IMR-90 (cell line): ENCODE measurements at regions not wholly inside any gene's neighbourhood (a gene's known extent, or its start where the extent isn't known, plus 50 kb on each side); places are given as distances from the start of the nearest gene placed in this dataset.

ENCODE experiments used
- ATAC-seq: fragments of 200-7000 bp; cut with Tn5 transposase; 2 replicates; pipeline ENCODE4 v1.9.1; 2020; ENCODE audit warnings: low read depth, mild to moderate bottlenecking, moderate library complexity
- BruUV-seq: library from RNA; stranded (reverse); fragments of 400-500 nt; replicated peaks from 2 replicates; lab custom pipeline; 2021; lab: Mats Ljungman, UMichigan
- CTCF ChIA-PET: fragments of 300-600 bp; formaldehyde crosslinking; extraction: SDS; loops from one replicate; lab custom pipeline; 2021; ENCODE audit warnings: antibody characterized with exemption; lab: Yijun Ruan, JAX
- POLR2A ChIA-PET: fragments of 300-600 bp; sonication (Branson Sonifier 250); formaldehyde crosslinking; loops from one replicate; lab custom pipeline; 2022; ENCODE audit warnings: antibody characterized with exemption; ENCODE audit not compliant: unreplicated experiment; lab: Charles Lee
- DNase-seq: peaks from one replicate; pipeline ENCODE4 v3.0.0; 2013
- H2AFZ ChIP-seq: replicated peaks from 2 replicates; pipeline ENCODE3; 2013; ENCODE audit warnings: low read length, mild to moderate bottlenecking; ENCODE audit not compliant: poor library complexity
- H2AK5ac ChIP-seq: 2 replicates; pipeline ENCODE4 v1.6.1; 2013; ENCODE audit warnings: low read depth, low read length, inconsistent platforms
- H2AK9ac ChIP-seq: replicated peaks from 2 replicates; pipeline ENCODE3; 2013; ENCODE audit warnings: mild to moderate bottlenecking, low read depth, low read length, moderate library complexity; ENCODE audit not compliant: poor library complexity
- H2BK120ac ChIP-seq: 2 replicates; pipeline ENCODE4 v1.6.1; 2013; ENCODE audit warnings: low read depth, low read length, inconsistent platforms
- H2BK15ac ChIP-seq: 3 replicates; pipeline ENCODE4 v1.6.1; 2013; ENCODE audit warnings: low read depth, low read length, inconsistent platforms
- H2BK20ac ChIP-seq: 2 replicates; pipeline ENCODE4 v1.6.1; 2013; ENCODE audit warnings: low read depth, mild to moderate bottlenecking, inconsistent platforms, low read length, moderate library complexity
- H2BK5ac ChIP-seq: 2 replicates; pipeline ENCODE4 v1.6.1; 2013; ENCODE audit warnings: mild to moderate bottlenecking, low read depth, low read length, inconsistent platforms; ENCODE audit not compliant: poor library complexity, severe bottlenecking
- H3K14ac ChIP-seq: replicated peaks from 2 replicates; pipeline ENCODE4 v1.6.1; 2013; ENCODE audit warnings: low read depth, low read length, inconsistent platforms
- H3K18ac ChIP-seq: 2 replicates; pipeline ENCODE4 v1.6.1; 2013; ENCODE audit warnings: low read depth, low read length, control low read depth
- H3K23ac ChIP-seq: 2 replicates; pipeline ENCODE4 v1.6.1; 2013; ENCODE audit warnings: low read depth, low read length, inconsistent platforms
- H3K27ac ChIP-seq: 2 replicates; pipeline ENCODE4 v1.5.1; 2013; ENCODE audit warnings: mild to moderate bottlenecking, control low read depth, low read length; ENCODE audit not compliant: insufficient read depth
- H3K27me3 ChIP-seq: 2 replicates; pipeline ENCODE4 v1.6.1; 2013; ENCODE audit warnings: low read length; ENCODE audit not compliant: control insufficient read depth, insufficient read depth
- H3K36me3 ChIP-seq: 2 replicates; pipeline ENCODE4 v1.6.1; 2013; ENCODE audit warnings: low read length, mixed read lengths; ENCODE audit not compliant: control insufficient read depth, insufficient read depth
- H3K4ac ChIP-seq: 2 replicates; pipeline ENCODE4 v1.6.1; 2013; ENCODE audit warnings: low read depth, low read length, inconsistent platforms
- H3K4me1 ChIP-seq: 2 replicates; pipeline ENCODE4 v1.6.1; 2013; ENCODE audit warnings: low read length, mixed read lengths; ENCODE audit not compliant: control insufficient read depth, insufficient read depth
- H3K4me2 ChIP-seq: 2 replicates; pipeline ENCODE4 v1.6.1; 2013; ENCODE audit warnings: low read depth, mild to moderate bottlenecking, control low read depth, low read length, moderate library complexity
- H3K4me3 ChIP-seq: 2 replicates; pipeline ENCODE4 v1.5.1; 2013; ENCODE audit warnings: low read depth, mild to moderate bottlenecking, control low read depth, low read length, moderate library complexity; ENCODE audit not compliant: insufficient read depth
- H3K56ac ChIP-seq: 2 replicates; pipeline ENCODE4 v1.6.1; 2013; ENCODE audit warnings: low read length, inconsistent platforms; ENCODE audit not compliant: insufficient read depth; ENCODE audit errors: extremely low read depth
- H3K79me1 ChIP-seq, 2 experiments: 2 replicates each; pipeline ENCODE4 v1.6.1; 2013; ENCODE audit warnings: low read length in 2 of 2, inconsistent platforms in 1 of 2, low read depth in 1 of 2
- H3K9ac ChIP-seq: 2 replicates; pipeline ENCODE4 v1.6.1; 2013; ENCODE audit warnings: low read depth, low read length, control low read depth
- H3K9me1 ChIP-seq: 2 replicates; pipeline ENCODE4 v1.6.1; 2013; ENCODE audit warnings: low read length, inconsistent platforms; ENCODE audit not compliant: insufficient read depth
- H3K9me3 ChIP-seq: 2 replicates; pipeline ENCODE4 v1.6.1; 2013; ENCODE audit warnings: low read length; ENCODE audit not compliant: control insufficient read depth, insufficient read depth
- H4K20me1 ChIP-seq: 2 replicates; pipeline ENCODE4 v1.6.1; 2013; ENCODE audit warnings: low read length, inconsistent platforms; ENCODE audit not compliant: insufficient read depth
- H4K5ac ChIP-seq: 2 replicates; pipeline ENCODE4 v1.6.1; 2013; ENCODE audit warnings: mild to moderate bottlenecking, low read depth, low read length, control low read depth
- H4K8ac ChIP-seq, 2 experiments: 2 replicates each; pipeline ENCODE4 v1.6.1; 2013; ENCODE audit warnings: low read depth in 2 of 2, low read length in 2 of 2, control low read depth in 1 of 2, inconsistent platforms in 1 of 2
- H4K91ac ChIP-seq: 2 replicates; pipeline ENCODE4 v1.6.1; 2013; ENCODE audit warnings: low read depth, low read length, inconsistent platforms; ENCODE audit not compliant: insufficient read depth
- BHLHE40 ChIP-seq: fragments of 150-350 bp; IDR thresholded peaks from 2 replicates; pipeline ENCODE4 v1.6.1; 2016; ENCODE audit warnings: mild to moderate bottlenecking, low read depth, low read length
- CEBPB ChIP-seq: IDR thresholded peaks from 2 replicates; pipeline ENCODE4 v1.6.1; 2012; ENCODE audit warnings: low read depth, low read length, improper control_type of control experiment
- CHD1 ChIP-seq: IDR thresholded peaks from 2 replicates; pipeline ENCODE4 v1.6.1; 2012; ENCODE audit warnings: low read depth, low read length, improper control_type of control experiment
- FOS ChIP-seq: fragments of 150-350 bp; IDR thresholded peaks from 2 replicates; pipeline ENCODE4 v1.6.1; 2016; ENCODE audit warnings: low read depth, low read length
- MAFK ChIP-seq: IDR thresholded peaks from 2 replicates; pipeline ENCODE4 v1.6.1; 2012; ENCODE audit warnings: low read depth, low read length, improper control_type of control experiment
- MAZ ChIP-seq: IDR thresholded peaks from 2 replicates; pipeline ENCODE4 v1.6.1; 2012; ENCODE audit warnings: low read depth, mild to moderate bottlenecking, low read length, improper control_type of control experiment, moderate library complexity, borderline replicate concordance
- MXI1 ChIP-seq: IDR thresholded peaks from 2 replicates; pipeline ENCODE4 v1.6.1; 2012; ENCODE audit warnings: low read depth, mild to moderate bottlenecking, low read length, moderate library complexity, borderline replicate concordance
- NFE2L2 ChIP-seq: fragments of 150-350 bp; IDR thresholded peaks from 2 replicates; pipeline ENCODE4 v1.6.1; 2016; ENCODE audit warnings: low read depth, mild to moderate bottlenecking, low read length
- POLR2A ChIP-seq: IDR thresholded peaks from 2 replicates; pipeline ENCODE4 v1.6.1; 2012; ENCODE audit warnings: mild to moderate bottlenecking, low read depth, low read length
- RAD21 ChIP-seq: IDR thresholded peaks from 2 replicates; pipeline ENCODE4 v1.6.1; 2012; ENCODE audit warnings: low read length, improper control_type of control experiment
- RCOR1 ChIP-seq: IDR thresholded peaks from 2 replicates; pipeline ENCODE4 v1.6.1; 2012; ENCODE audit warnings: mild to moderate bottlenecking, low read length, improper control_type of control experiment; ENCODE audit not compliant: insufficient replicate concordance
- RFX5 ChIP-seq: IDR thresholded peaks from 2 replicates; pipeline ENCODE4 v1.8.0; 2012; ENCODE audit warnings: low read depth, mild to moderate bottlenecking, low read length, moderate library complexity
- SMC3 ChIP-seq: fragments of 150-350 bp; IDR thresholded peaks from 2 replicates; pipeline ENCODE4 v1.6.1; 2016; ENCODE audit warnings: low read depth, mild to moderate bottlenecking, antibody characterized with exemption, low read length, moderate library complexity
- WGBS, 2 experiments: methylation state at CpG; one replicate each; pipeline versions ENCODE4 v1.1.5 to v1.1.7; 2013; ENCODE audit warnings: missing lambda C conversion rate in 2 of 2; ENCODE audit not compliant: insufficient read length in 1 of 2; ENCODE audit errors: extremely low coverage in 2 of 2; 5-methylcytosine and 5-hydroxymethylcytosine counted together
- dilution Hi-C: fragments of 300-500 bp; cut with HindIII; formaldehyde crosslinking; loops from one replicate; pipeline ENCODE4 v1.14.3; 2018; ENCODE audit warnings: low sequenced_read_pairs; ENCODE audit not compliant: unreplicated experiment
- in situ Hi-C: fragments of 300-500 bp; cut with MboI; formaldehyde crosslinking; loops from 3 replicates; pipeline ENCODE4 v1.14.3; 2019; ENCODE audit warnings: low sequenced_read_pairs, inconsistent platforms, mixed read lengths
- intact Hi-C: fragments of 100-400 bp; cut with micrococcal nuclease; formaldehyde crosslinking; loops from 2 replicates; pipeline ENCODE4 v1.10.0; 2022
- TF ChIP-seq, protein P1 (sequence below): fragments of 150-350 bp; IDR thresholded peaks from 2 replicates; pipeline ENCODE4 v1.6.1; 2017; ENCODE audit warnings: mild to moderate bottlenecking, antibody characterized with exemption, low read length, low read depth
- TF ChIP-seq, protein P2 (sequence below): conservative IDR thresholded peaks from 2 replicates; pipeline ENCODE4 v1.5.1; 2012; ENCODE audit warnings: mild to moderate bottlenecking, low read depth, low read length, improper control_type of control experiment
- TF ChIP-seq, protein P3 (sequence below): fragments of 150-350 bp; IDR thresholded peaks from 2 replicates; pipeline ENCODE4 v1.6.1; 2016; ENCODE audit warnings: low read depth, mild to moderate bottlenecking, low read length, moderate library complexity, borderline replicate concordance

DNA sequence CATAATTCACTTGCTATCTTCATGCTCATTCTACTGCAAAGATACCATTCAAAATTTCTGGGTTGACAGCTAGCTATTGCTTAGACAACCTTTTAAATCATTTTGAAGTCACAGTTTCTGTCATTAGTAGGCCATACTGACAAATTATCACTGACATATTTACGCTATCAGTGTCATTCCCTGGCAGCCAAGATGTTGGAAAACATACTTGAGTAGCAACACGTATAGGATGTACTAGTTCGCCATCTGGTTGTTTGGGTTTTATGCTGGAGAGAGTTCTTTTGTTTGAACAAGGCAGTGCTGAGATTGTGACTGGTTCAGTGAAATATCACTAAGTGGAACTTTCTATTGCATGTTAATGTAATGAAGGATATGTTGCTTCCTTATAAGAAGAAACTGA, 621.9 kb downstream of the DTWD2 start:
- H3K4me3 ChIP-seq: no peak overlapping the region
- in situ Hi-C loops: no loop called here
- dilution Hi-C loops: no loop called here
- no peak overlapping the region for H2AK9ac ChIP-seq
- H3K56ac ChIP-seq: no peak overlapping the region
- H2AK5ac ChIP-seq: no peak overlapping the region
- no peak overlapping the region for H4K8ac ChIP-seq
- BruUV-seq: no TSS peak
- no peak overlapping the region for H3K18ac ChIP-seq
- H2BK15ac ChIP-seq: no peak overlapping the region
- H3K9me1 ChIP-seq: no peaks in the 10 kb centered on the region
- no peak overlapping the region for H3K23ac ChIP-seq
- ATAC-seq (no peak), DNase-seq (no peak)
- POLR2A ChIA-PET: no interaction called here
- no peaks in the 10 kb centered on the region for H3K27me3 ChIP-seq
- no peaks in the 10 kb centered on the region; the same call in 1 of the 2 replicates for H3K9me3 ChIP-seq
- no peak overlapping the region for H4K91ac ChIP-seq
- no peak overlapping the region for H2AFZ ChIP-seq
- H2BK120ac ChIP-seq: no peak overlapping the region
- H4K5ac ChIP-seq: no peak overlapping the region
- no peaks in the 10 kb centered on the region for H3K4me1 ChIP-seq
- TF ChIP-seq POLR2A (no peak), MXI1 (no peak), BHLHE40 (no peak), MAFK (no peak), RAD21 (no peak), CHD1 (no peak), NFE2L2 (no peak), MAZ (no peak), CEBPB (no peak), RFX5 (no peak), FOS (no peak), SMC3 (no peak), RCOR1 (no peak)
- TF ChIP-seq, protein P1, sequence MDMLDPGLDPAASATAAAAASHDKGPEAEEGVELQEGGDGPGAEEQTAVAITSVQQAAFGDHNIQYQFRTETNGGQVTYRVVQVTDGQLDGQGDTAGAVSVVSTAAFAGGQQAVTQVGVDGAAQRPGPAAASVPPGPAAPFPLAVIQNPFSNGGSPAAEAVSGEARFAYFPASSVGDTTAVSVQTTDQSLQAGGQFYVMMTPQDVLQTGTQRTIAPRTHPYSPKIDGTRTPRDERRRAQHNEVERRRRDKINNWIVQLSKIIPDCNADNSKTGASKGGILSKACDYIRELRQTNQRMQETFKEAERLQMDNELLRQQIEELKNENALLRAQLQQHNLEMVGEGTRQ: no peak
- TF ChIP-seq, protein P2, sequence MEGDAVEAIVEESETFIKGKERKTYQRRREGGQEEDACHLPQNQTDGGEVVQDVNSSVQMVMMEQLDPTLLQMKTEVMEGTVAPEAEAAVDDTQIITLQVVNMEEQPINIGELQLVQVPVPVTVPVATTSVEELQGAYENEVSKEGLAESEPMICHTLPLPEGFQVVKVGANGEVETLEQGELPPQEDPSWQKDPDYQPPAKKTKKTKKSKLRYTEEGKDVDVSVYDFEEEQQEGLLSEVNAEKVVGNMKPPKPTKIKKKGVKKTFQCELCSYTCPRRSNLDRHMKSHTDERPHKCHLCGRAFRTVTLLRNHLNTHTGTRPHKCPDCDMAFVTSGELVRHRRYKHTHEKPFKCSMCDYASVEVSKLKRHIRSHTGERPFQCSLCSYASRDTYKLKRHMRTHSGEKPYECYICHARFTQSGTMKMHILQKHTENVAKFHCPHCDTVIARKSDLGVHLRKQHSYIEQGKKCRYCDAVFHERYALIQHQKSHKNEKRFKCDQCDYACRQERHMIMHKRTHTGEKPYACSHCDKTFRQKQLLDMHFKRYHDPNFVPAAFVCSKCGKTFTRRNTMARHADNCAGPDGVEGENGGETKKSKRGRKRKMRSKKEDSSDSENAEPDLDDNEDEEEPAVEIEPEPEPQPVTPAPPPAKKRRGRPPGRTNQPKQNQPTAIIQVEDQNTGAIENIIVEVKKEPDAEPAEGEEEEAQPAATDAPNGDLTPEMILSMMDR: no peak
- TF ChIP-seq, protein P3, sequence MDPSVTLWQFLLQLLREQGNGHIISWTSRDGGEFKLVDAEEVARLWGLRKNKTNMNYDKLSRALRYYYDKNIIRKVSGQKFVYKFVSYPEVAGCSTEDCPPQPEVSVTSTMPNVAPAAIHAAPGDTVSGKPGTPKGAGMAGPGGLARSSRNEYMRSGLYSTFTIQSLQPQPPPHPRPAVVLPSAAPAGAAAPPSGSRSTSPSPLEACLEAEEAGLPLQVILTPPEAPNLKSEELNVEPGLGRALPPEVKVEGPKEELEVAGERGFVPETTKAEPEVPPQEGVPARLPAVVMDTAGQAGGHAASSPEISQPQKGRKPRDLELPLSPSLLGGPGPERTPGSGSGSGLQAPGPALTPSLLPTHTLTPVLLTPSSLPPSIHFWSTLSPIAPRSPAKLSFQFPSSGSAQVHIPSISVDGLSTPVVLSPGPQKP: no peak
- H2BK20ac ChIP-seq: no peak overlapping the region
- no peaks in the 10 kb centered on the region for H3K36me3 ChIP-seq
- H3K27ac ChIP-seq: no peak overlapping the region
- no CpG with 5 or more reads among the region's 3 CpGs for WGBS, 2 experiments
- no peak overlapping the region for H3K9ac ChIP-seq
- H3K79me1 ChIP-seq: no peaks in the 10 kb centered on the region
- H3K4ac ChIP-seq: no peak overlapping the region
- no peak overlapping the region for H3K4me2 ChIP-seq
- CTCF ChIA-PET: no interaction called here
- no peak overlapping the region for H2BK5ac ChIP-seq
- intact Hi-C loops: no loop called here
- no peaks in the 10 kb centered on the region for H4K20me1 ChIP-seq
- H3K14ac ChIP-seq: no peak overlapping the region
